HG03095 (cell line): ENCODE measurements at regions not wholly inside any gene's neighbourhood (a gene's known extent, or its start where the extent isn't known, plus 50 kb on each side); places are given as distances from the start of the nearest gene placed in this dataset.

Experiments used
- ATAC-seq: cut with Tn5 transposase; IDR thresholded peaks from one replicate; pipeline ENCODE4 v1.9.1; 2021; ENCODE audit warnings: moderate library complexity; ENCODE audit not compliant: unreplicated experiment

DNA sequence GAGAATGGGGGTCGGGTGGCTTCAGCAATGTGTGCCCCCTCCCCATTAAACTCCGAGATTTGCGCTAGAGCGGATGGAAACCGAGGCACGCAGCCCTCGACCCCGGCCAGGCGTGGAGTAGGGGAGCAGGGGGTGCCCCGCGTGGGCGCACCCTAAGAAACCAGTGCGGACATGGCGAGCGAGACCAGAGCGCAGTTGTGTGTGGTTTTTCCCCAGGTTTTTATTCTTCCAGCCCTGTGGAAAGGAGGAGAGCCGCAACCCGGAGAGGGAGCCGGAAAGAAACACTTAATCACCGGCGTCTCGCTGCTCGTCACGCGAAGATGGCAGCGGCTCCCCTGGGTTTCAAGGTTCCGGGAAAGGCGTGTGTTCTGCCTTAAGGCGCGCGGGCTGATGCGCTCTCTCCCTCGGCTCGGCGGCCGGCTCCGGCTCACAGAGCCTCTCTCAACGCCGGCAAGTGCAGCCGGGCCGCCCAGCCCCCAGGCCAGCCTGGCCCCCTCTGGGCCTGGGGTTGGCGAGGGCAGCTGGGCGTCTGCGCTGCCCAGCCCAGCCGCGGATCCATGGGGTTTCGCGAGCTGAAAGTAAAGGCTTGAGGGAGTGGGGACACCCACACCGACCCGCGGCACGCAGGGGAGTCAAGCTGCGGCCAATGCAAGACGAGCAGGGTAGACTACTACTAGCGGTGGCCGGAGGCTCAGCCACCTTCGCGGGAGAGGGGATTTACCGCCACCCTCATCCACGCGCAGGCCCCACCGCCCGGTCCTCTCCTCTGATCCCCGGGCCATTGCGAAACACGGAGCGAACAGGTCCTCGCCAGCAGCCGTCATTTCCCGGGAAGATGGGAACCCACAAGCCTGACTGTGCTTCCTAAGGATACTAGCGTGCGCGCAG lies 74.0 kb upstream of the BCOR start:
- ATAC-seq: no peak

DNA sequence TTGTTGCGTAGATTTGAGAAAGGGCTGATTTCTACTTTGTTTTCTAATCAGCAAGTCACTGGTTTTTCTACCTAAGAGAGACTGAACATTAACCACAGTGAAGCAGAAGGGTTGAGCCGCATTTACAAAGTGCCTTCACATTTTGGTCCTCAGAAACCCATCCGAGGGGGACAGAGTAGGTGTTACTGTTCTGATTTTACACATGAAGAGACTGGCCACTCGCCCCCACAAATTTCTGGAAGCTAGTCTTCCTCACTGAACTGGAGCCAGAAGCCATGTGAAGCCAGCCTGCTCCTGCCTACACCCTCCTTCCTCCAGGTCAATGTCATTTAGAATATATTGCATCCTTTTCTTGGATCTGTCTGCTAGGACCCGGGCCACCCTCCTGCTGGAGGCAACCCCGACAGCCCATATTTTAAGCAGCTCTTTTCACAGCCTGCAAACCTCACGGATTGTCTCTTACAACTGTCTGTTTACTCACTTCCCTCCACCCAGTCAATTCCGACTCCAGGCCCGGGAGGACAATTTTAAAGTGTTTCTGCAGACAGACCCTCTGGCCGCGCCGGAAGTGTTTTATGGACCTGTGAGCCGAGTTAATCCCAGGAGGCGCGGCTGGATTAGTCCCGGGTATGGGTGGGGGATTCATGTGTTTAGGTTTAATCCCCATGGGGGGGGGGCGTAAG lies 73.2 kb upstream of the BCOR start:
- no peak for ATAC-seq

DNA sequence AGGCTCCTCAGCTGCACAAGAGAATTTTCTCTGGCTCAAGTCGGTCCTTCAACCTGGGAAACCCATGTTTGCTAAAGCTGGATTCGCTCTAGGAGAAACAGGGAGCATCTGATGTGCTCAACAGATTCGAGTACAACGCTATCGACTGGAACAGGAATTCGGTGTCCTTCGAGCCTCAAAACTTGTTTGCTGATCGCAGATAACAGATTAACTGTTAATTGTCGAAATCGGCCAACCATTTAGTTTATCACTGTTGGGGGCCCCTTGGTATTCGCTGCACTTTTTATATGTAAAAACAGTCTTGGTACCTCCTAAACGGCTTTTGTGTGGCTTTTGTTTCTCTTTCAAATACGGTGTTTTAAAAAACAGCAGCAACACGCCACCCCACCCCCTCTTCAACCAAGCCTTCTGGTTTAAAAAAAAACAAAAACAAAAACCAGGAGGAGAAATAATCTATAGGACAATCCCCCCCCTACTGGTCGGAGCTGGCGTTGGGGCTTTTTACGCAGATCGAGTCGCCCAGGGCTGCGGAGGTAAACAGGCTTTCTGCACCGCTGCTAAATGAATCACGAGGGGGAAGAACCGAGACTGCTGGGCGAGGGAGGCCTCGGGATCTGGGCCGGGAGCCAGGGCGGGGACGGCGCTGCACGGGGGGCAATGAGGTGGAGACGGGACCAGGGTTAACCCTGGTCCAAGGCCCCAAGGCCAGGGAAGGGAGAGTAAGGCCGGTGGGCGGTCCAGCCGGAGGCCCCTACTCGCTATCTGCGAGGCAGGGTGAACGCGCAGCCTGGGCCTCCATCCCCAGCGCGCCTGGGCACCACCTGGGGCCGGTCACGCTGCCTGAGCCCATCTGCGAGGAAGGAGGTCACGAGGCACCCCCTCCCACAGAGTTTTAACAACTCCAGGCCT lies 71.7 kb upstream of the BCOR start:
- ATAC-seq: peak; percentile 52

DNA sequence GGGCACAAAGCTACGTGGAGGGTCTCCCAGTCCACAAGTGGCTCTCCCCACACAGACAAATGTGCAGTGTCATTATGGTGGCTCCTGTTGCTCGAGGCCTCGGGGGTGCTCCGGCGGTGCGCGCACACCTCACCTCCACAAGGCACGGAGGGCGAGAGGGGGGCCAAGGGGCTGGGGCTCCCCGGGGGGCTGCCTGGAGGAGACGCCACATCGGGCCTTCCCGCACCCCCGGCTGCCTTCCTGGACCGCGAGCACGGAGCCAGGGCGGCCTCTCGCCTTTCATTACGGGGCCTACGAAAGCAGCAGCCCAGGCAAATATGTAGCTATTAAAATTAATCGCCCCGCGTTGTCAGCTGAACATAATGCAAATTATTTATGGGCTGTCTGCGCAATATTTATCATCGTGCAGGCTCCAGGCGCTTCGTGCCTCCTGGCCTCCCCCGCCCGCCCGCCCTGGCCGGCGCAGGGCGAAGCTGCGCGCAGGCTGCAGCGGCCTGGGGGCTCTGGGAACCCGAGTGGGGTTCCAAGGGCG lies 70.8 kb upstream of the BCOR start:
- no peak for ATAC-seq

DNA sequence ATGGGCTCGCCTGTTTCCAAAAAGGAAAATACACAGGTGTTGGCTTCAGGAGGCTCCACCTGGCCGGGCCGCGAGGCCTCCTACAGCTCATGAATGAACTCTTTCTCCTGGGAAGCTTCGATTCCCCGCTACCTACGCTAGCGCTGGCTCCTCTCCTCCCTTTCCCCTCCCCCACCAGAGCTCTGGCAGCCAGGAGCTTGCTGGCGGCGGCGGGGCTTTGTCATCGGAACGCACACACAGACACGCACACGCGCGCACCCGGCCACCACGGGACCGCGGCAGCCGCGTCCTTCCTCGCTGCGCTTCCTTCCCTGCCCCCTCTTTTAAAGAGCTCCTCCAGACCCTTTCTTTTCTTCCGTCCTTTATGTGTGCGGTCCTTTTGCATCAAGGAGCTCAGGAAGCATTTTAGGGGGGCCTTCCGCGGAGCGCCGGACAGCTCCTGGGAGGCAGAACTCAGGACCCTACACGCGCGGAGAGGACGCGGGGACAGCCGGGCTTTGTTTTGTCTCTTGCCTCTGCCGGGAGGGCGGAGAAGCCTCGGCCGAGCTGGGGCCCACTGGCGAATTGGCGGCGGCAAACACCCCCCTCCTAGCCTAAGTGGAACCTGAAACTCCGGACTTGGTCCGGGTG lies 70.2 kb upstream of the BCOR start:
- ATAC-seq: no peak

DNA sequence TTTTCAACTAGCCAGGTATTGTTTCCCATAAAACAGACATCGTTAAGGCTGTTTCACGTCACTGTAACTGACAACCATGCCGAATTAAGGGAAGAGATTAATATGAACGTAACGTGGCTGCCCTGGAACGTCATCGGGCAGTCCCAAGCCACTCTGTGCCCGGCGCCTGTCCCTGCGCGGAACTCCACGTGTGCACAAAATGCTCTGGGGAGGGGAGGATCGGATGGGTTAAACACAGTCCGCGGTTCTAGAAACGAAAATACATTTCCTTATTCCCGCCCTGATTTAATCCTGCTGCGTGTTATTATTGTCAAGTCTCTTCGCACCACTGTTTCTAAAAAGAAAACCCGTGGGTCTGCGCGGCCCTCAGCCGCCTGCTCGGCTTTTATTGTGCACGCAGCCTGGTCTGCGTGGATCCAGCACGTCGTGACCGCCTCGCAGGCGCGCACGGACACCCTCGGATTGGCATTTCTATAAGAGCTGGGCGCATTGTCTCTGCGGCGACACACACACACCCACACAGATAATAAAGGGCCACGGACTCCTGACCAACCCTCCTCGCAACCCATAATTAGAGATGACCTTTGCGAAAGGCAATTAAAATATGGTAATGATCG lies 69.6 kb upstream of the BCOR start:
- no peak for ATAC-seq

DNA sequence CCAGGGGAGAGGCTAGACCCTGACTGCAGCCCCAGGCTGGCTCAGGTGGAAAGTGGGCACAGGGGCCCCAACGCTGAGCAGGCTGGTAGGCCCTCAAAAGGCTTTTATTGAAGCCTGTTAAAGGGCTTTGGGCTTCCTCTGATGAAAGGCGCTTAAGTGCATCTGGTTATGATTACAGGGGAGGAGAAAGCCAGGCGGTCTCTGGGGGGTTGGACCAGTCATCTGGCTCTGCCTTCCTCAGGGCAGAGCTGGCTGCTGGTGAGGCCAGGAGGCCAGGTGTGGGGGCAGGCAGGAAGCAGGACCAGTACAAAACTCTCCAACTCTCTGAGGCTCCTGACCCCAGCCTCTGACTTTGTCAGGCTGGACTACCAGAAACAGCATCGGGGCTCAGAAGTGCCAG lies 68.8 kb upstream of the BCOR start:
- no peak for ATAC-seq

DNA sequence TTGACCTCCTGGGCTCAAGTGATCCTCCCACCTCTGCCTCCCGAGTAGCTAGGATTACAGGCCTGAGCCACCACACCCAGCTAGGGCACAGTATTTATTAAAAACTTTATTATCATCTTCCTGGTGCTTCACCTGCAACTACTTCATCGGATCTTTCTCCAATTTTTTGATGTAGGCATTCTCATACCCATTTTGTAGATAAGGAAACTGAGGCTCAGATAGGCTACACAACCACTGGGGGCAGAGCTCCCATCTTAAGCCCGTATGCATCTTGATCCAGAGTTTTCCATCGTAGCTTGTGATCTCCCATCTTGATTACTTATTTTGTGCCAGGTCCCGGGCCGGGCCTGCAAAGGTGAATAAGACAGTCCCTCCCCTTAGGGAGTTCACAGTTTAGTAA lies 68.1 kb upstream of the BCOR start:
- no peak for ATAC-seq

DNA sequence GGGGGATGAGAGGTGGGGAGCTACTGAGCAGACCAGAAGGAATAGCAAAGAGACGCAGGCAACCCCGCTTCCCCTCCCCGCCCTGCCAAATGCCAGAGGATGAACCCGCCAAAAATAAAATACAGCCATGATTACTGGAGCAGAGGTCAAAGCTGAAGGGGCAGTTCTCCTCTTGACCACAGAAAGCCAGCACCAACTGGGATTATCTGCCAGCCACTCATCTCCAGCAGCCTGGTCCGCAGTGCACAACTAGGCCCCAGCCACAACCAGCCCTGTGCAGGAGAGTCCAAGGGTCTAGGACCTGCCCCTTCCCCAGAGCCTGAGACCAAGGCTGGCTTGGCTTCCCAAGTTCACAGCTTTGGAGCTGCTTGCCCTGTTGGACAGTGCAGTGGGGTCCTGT lies 67.4 kb upstream of the BCOR start:
- no peak for ATAC-seq

DNA sequence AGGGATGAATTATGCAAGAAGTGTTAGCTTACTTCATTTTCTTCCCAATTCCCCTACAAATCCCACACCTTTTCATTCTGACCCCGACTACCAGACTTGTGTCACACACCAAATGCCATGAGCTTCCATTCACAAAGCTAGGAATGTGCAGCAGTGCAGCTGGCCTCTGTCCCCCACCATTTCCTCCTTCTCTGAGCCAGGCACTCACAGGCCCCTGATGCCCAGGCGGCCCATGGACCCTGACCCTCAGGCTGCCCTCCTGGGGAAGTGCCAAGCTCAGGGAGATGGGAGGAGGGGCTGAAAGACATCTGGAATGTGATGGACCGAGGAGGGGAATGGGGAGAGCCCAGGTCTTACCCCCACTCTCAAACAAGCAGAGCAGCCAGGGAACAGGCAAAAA lies 67.0 kb upstream of the BCOR start:
- ATAC-seq: no peak

DNA sequence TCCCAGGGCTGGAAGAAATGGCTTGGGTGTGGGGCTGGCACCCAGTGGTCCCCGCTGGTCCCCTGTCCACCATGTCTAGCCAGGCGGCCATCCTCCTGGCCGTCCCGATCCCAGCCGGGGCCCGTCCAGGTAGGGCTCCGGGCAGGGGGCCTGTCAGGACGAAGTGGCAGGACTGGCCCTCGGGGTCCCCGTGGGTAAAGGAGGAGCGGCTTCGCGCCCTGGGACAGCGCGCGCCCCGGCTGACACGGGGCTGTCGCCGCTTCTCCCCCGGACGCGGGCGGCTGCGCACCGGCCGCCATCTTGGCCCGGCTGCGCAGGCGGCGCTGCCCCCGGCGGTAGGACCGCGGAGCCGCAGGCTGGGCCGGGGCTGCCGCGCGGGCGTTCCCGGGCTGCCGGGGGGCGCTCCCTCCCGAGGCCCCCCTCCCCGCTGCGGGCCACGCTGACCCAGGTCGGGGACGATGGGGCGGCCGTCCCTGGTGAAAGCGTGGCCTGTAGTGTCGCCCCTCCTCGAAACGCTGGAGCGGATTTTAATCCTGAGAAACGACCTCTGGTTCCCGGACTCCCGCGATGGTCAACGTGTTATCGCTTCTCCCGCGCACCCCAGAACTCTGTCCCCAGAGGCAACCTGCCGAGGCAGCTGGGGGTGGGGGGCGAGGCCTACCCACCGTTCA lies 60.4 kb upstream of the BCOR start:
- ATAC-seq: no peak

DNA sequence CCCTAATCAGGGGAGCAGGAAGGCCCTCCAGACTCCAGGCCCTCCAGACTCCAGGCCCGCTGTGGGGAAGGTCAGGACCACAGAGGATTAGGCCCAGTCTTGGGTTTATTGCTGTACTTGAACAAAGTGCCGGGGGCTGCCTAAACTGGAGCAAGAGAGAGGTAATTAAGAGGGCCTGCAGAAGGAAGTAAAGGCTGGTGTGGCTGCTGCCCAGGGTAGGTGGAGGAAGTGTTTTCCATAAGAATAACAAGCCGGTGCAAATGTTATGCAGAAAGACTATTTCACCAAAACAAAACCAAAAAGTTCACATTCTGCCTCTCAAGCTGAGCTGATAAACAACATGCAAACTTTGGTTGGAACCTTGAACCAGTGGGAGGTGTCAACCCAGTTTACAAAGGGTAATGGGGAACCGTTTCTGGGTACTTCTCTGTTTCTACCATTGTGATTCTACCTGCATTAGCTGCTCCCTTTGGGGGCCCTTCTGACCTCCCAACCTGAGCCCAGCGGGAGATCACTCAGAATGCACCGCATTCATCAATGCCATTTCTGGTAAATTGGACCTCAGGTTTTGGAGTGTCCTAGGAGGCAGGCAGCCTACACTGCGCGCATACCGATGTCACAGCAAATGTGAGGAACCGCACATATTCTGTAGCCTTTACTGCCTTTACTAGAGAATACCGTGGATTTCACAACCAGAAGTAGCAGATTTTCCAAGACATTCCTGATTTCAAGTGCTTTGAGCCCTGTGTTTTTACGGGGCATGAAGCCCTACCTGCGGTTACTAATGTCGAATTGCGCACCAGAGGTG lies 59.7 kb upstream of the BCOR start:
- ATAC-seq: no peak

DNA sequence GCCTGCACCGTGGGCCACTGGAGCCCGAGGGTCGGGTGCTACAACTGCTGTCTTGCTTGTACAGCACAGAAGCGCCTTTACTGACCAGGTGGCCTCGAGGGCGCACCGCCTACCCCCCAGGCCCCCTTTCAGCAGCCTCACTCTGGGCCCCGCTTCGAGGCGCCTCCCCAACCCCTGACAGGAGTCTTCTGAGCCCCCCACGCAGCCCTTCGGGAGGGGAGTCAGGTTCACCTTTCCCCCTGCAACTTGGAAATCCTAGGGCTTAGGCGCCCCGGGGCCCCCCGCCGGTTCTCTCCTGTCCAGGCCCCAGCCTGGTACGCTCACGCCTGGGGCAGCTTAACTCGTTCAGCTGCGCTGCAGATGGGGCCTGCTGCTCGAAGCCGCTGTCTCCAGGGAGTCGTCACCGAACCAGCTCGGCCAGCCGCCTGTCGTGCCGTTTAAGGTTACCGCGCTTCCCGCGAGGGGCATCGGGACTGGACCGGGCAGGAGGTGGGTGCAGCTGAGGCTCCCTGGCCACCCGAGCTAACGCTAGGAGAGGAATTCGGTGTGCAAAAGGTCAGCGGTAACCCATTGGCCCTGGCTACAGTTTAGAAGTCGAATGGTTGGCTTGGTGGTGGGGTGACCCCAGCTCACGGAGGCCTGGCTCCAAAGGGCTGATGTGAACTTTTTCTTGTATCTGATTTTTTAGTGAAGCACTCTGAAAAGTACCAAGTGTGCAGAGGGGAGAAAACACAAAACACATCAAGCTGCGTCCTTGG lies 58.9 kb upstream of the BCOR start:
- ATAC-seq: no peak

DNA sequence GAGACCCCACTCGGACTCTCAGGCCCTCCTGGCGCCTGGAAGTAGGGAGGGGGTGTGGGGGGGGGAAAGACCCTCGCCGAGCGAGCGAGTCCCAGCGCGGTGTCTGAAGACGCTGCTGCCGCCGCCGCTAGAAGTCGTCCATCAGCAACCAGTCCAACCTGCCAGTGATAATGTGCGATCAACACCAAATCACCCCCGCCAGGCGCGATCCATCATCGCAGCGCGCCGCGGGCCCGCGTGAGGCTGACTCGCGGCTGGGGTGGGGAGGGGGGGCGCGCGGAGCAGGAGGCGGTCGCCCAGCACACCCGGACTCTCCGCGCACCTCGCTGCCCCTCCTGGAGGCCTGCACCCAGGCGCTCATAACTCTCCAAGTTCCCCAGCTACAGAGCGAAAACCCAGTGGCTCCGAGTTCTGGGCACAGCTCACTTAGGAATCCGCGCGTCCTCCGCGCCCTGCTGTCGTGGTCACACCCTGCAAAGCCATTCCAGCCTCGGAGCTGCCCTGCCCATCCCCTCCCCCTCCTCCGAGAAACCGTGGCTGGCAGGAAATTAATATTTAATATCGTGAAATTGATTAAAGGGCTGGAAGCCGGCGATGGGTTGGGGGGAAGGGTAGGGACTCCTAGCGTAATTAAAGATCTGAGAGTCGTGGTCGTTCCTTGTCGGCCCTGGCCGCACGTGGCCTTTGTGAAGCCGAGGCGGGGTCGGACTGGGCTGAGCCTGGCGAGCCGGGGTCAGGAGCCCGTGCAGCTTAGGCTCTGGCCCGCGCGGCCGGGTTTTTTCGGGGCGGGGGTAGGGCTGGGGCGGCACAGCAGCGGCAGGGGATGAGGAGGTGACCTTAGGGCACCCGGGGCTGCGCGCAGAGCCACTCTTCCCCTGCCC lies 58.1 kb upstream of the BCOR start:
- no peak for ATAC-seq

DNA sequence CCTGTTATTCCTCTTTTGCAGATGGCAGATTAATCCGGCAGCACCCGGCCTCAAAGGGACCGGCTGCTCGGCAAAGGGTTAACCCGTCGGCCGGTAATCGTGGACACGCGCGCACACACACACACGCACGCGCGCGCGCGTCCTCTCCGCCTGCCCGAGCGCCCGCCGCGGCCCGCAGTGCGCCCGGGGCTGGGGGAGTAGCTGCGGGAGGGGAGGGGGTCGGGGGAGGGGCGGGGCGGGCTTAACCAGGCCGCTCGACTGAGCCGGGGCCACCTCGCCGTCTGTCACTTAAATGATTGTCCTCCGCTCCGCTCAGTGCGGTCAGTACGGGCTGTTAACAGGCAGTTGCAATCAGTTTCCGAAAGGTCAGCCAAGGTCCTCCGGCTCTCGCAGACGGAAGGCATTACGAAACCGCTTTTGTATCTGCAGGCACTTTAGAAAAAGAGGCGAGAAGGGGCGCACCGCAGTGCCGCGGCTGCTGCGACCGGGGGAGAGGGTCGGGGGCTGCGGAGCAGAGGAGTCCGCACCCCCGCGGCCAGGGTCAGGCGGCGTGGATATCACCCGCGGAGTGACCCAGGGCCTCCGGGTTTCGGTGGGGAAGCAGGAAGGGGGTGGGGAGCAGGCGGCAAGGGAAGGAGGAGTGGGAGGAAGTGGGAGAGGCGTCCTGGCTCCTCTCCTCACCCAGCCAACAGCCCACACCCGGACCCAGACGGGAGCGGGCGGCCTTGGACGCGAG lies 57.3 kb upstream of the BCOR start:
- no peak for ATAC-seq

DNA sequence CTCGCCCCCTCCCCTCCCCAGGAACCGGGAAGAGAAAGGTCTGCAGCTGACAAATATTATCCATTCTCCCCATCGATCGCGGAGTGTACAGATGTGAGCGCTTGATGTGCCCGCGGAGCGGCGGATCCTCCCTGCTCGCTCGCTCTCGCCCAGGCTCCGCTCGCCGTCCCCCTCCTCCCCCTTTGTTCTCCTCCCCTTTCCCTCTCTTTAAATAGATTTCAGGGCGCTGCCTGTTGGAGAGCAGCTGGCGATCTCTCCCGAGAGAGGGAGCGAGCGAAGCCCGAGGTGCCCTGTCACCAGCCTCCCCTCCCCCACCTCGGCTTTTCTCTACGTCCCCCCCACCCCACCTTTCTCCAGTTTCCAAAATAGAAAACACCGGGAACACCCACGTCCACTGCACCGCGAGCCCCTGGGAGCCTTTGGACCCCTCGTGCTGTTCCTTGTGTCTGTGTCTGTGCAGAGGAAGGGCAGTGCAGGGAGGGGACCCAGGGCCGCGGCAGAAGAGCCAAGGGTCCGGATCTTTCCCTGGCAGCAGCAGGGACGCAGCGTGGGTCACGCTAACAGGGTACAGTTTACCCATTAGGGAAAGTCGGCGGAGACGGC lies 56.6 kb upstream of the BCOR start:
- ATAC-seq: no peak
